Endometrium (tissue), 2 donors: ENCODE measurements at regions not wholly inside any gene's neighbourhood (a gene's known extent, or its start where the extent isn't known, plus 50 kb on each side); places are given as distances from the start of the nearest gene placed in this dataset.

ENCODE experiments used
- FAIRE-seq: peaks from 2 replicates; lab custom pipeline; 2012; peaks lifted over from hg19 to GRCh38; lab: Jason Lieb, UNC
- donor health status: control.
- donor health status: control.

DNA sequence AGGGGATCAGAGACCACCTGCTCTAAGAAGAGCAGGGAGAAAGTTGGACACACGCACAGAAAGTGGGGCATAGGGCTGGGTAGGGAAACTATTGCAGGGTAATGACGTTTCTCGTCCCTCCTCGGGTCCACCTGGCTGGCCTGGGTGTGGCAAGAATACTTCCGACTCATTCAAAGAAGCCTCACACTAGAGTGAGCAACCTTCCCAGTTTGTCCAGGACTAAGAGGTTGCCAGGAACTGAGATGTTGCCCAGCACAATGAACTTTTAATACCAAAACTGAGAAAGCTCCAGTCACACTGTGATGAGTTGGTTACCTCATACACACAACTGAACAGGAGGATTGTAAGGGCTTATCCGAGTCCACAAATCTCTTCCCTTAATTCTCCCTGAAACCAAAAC lies 74.5 kb upstream of the ADGRF1 start:
- FAIRE-seq: no peak

DNA sequence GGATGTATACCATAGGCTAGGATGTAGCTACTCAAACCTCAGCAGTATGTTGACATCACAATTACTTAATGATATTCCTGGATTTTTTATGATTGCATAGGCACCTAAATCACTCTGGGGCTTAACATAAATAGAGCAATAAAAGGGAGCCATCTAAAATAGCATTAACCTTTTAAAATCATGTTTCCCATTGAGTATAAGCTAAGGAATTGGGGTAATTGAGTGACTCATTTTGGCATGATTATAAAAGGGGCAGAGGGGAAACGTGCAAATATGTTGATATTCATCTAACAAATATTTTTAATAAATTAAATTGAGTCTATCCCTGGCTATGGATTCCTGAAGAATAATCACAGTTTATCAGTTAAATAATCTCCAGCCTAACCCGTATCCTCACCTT lies 74.0 kb upstream of the ADGRF1 start:
- no peak for FAIRE-seq

DNA sequence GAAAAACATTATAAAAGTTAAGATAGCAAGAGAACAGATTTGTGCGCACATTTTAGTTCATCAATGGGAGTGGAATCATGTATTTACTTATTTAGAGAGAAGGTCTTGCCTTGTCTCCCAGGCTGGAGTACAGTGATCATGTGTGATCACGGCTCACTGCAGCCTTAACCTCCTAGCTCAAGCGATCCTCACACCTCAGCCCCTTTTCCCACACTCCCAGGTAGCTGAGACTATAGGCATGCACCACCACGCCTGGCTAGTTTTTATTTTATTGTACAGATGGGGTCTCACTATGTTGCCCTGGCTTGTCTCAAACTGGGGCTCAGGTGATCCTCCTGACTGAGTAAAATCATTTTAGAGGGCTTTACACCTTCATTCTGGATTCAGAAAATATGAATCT lies 72.3 kb upstream of the ADGRF1 start:
- no peak for FAIRE-seq

DNA sequence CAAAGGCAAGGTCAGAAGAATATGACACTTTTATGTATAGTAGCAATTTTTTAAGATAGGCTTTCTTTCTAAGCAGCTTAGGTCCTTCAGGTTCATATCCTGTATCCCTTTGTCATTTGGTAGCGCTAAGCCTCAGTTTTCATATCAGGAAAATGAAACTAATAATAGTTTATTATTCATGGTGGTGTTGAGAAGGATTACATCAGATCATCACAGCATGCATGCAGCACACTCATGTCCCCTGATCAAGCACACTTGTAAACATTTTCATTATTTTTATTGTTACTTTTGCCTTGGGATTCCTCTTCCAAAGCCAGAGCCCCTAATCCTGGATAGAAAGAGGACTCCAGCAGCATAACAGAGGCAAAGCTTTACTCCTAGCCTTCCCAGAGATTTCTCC lies 70.2 kb upstream of the ADGRF1 start:
- no peak for FAIRE-seq

DNA sequence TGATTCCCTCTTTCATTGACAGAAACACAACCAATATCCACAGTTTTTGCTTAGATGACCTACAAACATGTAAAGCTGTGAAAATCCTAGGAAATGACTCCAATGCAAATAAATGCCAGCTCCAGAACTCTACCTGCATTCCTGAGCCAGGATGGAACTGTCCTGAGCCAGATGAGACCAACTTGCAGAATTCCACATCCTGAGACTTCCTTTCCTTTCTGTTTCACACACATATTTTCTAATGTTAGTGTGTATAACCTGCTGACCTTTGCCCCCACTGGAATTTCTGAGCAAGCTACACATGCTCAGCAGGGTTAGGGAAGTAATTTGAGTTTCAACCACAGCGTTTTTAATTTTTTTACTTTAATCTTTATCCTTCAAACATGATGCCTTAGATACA lies 69.6 kb upstream of the ADGRF1 start:
- no peak for FAIRE-seq

DNA sequence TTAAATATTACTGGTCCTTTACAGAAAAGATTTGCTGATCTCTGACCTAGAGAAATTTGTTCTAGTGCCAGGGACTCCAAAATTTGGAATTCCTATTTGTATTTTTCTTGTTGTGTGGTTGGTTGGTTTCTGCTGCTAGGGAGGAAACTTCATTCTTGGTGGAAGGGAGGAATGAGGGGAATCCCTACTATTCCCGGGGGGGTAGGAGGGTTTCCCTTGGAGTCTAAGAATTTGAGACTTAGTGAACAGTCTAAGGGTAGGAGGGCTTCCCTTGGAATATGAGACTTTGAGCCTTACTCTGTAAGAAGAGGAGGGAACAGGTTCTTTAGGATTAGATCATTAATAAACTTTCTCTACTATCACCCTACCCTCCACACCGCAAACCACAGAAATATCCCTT lies 67.1 kb upstream of the ADGRF1 start:
- no peak for FAIRE-seq

DNA sequence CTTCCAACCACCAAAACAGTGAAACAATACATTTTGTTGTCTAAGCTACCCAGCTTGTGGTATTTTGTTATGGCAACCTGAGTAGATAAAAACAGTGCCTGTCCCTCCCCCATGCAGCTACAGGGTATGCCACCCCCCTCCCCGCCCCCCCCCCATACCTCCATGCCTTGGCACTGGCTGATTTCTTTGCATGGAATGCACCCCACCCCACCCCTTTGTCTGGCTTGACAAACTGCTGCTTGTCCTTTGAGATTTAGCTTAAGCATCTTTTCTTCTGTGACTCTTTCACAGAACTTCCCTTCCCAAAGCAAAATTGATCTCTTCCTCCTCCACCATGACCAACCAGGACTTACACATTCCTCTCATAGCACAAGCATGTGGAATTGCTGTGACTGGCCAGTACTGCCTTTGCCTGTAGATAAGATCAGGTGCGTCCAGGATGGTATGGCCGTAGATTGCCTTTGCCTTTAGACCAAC lies 64.6 kb upstream of the ADGRF1 start:
- FAIRE-seq: no peak

DNA sequence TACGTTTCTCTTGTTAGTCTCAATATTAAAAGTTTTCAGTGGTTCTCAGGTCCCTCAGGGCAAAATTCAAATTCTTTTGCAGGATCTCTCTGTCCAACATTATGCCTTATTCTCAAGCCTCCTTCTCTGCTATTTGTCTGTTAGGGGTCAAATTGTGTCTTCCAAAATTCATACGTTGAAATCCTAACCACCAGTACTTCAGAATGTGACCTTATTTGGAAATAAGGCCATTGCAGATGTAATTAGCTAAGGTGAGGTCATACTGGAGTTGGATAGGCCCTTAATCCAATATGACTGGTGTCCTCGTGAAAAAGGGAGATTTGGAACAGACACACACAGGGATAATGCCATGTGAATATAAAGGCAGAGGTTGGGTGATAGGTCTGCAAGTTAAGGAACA lies 64.1 kb upstream of the ADGRF1 start:
- FAIRE-seq: no peak

DNA sequence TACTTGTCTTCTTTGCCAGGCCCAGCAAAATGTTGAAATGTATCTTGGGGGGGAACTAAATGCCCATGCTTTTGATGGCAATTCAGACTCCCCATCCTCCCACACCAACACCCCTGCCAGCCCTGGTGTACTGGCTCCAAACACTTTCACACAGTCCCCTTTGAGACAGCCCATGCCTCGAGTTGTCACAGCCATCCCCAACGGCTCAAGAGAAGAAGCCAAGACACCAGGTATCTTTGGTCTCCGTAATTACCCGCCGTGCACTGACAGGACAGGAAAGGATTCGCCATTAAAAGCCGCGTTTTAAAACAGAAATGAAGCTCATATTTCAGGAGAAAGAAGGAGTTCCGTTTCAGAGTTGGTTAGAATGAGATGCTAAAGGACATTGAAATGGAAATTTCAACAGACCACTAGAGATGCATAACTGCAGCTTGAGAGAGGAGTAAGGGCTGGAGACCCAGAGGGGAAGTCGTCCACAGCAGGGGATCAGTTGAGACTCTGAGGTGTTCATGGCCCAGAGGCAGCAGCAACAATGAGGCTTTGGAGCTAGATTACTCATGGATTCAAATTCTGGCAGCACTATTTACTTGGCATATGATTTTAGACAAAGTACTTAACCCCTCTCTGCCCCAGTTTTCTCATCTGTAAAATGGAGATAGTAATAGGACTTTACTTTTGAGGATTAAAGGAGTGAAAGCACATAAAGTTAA lies 63.5 kb upstream of the ADGRF1 start:
- FAIRE-seq: no peak

DNA sequence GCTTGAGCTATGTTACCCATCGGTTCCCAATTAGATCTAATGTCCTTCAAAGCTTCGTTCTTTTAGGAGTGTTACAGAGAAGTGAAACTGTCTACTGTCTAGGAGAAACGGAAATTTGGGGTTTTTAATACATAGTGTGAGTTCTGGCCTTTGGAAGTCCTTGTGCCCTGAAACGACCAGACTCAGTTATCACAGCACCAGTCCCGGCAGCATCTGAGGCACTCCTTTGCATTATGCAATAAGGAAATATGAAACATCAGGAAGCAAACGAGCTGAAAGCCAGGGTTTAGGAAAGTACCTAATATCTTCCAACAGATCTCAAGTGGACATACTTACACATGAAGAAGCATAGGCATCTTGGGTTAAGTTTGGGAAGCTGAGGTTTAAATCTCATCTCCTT lies 61.8 kb upstream of the ADGRF1 start:
- no peak for FAIRE-seq

DNA sequence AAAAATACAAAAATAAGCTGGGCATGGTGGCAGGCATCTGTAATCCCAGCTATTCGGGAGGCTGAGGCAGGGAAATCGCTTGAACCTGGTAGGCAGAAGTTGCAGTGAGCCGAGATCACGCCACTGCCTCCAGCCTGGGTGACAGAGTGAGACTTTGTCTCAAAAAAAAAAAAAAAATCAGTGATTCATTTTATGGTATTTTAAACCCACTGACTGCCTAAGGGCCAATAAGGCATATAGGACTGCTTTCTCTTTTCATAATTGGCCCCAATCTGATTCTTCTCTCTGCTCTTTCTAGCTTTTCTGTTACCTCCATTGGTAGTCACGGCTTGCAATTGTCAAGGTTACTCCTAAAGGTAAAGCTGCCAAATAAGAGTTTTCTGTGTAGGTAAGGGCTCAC lies 60.2 kb upstream of the ADGRF1 start:
- no peak for FAIRE-seq

DNA sequence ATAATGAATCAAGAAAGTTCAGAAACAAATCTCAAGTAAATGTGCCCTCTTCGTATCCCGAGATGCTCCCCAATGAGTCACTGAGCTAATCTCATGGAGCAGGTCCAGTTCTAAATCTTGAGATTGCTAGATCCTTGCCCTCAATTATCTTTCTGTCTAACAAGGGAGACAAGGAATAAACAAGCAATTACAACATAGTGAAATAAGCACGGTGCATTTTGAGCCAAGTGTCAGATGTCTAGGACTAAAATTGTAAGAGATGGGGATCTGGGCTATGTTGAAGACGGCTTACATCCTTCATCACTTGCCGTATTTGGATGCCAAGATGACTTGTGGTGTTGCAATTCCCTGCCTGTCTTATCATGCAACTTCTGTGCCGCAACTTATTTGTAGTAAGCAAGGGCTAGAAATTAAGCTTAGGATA lies 56.5 kb upstream of the ADGRF1 start:
- no peak for FAIRE-seq

DNA sequence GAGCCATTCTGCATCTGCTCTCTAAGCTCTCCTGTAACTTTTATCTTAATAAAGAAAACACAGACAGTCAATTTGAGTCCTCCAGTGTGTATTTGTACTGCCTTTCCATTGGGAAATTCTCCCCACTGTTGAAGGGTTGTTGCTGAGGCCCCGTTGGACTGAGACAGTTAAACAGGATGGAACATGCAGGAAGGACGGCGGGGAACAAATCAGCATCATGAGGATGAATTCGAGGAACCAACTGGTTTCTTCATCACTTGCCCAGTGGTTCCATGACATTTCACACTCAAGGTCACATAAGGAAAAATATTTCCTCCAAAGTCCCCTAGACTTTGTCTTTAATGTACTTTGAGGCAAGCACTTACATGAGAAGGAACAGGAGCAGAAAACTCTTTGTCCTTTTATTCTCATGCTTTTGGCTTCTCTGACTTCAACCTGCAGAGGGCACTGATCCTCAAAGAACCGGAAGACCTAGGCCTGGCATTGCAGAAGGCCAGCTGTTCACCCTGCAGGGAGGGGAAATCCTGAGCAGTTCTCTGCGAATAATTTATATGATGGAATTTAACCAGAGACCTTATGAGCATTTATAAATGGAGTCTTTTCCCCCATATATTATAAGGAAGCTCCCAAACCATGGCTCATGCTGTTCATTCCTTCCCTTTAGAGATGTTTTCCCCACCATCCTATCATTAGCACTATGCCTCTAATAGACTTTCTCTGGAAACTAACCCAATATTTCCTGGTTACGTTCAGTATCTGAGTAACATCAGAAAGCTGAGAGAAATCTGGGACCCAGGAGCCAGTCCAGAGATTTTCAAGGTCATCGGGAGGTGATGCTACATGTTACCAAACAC lies 55.2 kb upstream of the ADGRF1 start:
- FAIRE-seq: peak; percentile 65

DNA sequence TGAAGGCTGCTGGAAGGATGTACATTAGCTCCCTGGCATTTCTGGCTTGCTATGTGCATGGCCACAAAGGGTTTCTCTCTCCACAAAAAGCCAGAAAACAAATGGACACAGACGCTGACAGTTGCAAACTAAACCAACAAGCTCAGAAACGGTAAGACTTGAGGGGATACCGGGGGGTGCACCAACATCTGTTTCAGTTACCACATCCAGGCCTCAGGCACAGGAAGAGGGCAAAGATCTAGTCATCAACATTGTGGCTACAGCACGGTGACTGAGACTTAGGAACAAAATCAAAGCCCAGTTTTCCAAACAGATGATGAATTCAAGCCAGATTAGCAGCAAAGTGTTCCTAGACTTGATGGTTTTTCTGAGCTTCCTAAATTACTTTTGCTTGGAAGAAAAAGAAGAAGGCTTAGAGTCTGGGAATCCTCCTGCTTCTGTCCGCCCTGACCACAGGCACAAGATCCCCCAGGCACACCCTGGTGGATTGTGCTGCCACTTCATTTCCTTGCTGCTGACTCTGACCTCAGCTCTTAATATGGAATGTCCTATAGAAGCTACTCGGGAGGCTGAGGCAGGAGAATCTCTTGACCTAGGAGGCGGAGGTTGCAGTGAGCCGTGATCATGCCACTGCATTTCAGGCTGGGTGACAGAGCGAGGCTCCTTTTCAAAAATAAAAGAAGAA lies 54.2 kb upstream of the ADGRF1 start:
- FAIRE-seq: no peak

DNA sequence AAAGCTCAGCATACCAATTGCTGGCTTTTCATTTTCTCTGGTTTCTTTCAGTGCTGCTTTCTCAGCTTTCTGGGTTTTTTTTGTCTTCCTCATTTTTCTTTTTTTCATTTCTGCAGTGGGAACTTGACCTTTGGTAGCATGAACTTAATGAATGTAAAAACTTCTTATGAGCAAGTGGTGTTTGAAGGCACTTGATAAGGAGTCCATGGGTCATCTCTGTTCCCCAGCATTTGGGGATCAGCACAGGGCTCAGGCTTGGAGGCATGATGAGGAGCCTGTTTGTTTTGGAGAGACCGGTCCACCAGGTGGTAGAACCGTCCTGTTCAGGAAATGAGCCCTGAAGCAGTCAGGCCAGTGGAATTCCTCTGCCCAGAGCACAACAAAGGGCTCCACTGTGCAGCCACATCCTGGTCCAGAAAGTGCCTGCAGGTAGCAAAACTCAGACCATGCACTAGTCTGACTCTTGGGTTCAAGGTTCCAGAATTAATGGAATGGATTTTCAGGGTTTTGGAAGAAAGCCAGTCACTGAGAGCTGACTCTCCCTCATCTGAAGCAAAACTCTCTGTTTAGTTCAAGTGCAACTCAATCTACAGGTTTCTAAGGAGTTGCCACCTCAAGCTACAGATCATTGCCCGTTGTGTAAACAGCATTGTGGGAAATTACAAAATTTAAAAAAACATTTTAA lies 52.3 kb upstream of the ADGRF1 start:
- no peak for FAIRE-seq

DNA sequence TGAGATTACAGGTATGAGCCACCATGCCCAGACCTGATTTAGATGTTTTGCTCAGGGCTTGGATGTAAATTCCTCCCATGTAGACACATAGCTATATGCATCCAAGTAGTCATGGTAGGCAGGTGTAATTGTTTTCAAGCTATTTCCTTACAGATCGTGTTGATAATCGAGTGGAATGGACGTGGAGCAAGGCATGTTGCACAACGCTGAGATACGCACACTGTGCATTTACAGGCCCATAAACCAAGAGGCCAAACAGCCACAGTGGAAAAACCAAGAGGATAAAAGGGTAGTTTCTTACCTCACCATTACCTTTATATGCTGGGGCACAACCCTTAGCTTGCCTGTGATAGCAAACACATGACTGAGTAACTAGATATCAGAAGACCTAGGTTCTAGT lies 51.0 kb upstream of the ADGRF1 start:
- no peak for FAIRE-seq

DNA sequence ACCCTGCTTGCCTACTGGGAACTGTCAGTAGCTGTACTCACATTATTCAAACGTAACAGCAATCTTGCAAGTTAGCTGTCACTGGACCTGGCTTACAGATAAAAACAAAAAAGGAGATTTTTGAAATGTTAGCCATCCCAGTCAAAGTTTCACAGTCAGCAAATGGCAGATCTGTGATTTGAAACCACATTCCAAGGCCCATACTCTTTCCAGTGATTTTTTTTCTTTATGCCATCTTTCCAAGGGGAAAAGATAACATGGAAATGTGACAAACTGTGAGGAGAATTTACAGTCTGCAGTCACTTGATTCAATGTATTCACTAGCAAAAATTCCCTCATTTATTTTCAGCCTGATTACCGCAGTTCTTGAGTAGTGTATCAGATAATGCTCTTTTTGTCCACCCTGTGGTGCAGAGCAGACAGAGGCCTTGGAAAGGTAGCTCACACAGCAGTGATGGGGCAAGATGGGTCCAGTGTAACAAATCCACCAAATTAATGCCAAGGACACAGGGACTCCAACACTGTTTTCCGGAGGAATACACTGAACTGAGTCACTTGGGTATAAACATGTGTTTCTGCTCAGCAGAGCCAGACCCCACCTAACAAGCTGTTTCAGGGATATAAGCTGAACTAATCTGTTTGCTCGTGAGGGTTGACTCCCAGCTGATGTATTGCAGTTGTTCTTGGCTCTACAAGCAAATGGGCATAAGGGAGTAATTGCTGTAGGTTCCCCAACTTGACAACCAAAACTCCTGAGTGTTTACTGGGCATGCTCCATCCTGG lies 49.9 kb upstream of the ADGRF1 start:
- no peak for FAIRE-seq
